GM21447 (cell line): ENCODE measurements at regions not wholly inside any gene's neighbourhood (a gene's known extent, or its start where the extent isn't known, plus 50 kb on each side); places are given as distances from the start of the nearest gene placed in this dataset.
A peak's percentile ranks its signal among the peaks of the same experiment; 100 is the strongest.
"Not testable (repeated sequence)": the region's sequence is repeated elsewhere in the genome, so short reads cannot be mapped to it uniquely, and the experiment has no call there.

Source experiments
- ATAC-seq: cut with Tn5 transposase; IDR thresholded peaks from one replicate; pipeline ENCODE4 v1.9.1; 2021; ENCODE audit not compliant: unreplicated experiment

GRCh38 chr3:144023543-144023942 lies 51.9 kb downstream of the DIPK2A start:
- not testable (repeated sequence) for ATAC-seq

DNA sequence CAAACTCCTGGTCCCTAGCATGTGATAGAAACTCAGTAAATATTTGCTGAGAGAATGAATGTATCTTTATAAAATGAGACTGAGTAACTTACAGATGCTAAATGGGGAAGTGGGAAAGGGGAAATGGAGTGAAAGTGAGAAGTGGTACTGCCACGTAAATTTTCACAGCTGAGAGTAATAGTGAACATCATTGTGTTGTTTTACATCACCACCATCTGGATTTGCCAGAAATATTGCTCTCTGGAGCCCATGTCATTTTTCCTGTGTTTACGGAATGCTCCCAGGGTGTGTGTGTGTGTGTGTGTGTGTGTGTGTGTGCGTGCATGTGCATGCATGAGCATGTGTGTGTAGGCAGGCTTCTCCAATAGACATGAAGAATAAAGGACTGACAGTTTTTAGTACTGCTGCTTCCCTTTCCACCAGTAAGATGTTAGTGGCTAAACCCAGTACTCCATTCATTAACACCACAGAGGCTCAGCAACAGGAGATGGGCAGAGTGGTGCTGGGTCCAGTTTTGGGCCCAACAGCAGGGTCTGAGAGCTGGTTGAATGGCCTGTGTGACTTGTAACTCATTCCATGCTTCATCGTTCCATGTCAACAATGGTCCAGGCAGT lies 57.3 kb downstream of the DIPK2A start:
- ATAC-seq, result peak; percentile 89

DNA sequence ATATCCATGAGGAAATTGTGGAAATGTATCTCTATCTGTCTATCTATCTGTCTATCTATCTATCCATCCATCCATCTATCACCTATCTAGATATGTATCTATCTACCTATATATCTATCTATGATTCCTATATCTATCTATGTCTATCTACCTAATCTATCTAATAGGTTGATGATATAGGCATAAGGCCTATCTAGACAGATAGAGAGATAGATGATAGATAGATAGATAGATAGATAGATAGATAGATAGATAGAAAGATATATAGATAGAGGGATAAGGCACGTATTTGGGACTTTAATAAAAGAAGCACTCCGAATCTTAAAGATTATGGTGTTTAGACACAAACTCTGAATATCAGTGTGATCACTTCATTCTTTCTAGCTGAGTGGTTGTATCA lies 58.1 kb downstream of the DIPK2A start:
- no peak for ATAC-seq

DNA sequence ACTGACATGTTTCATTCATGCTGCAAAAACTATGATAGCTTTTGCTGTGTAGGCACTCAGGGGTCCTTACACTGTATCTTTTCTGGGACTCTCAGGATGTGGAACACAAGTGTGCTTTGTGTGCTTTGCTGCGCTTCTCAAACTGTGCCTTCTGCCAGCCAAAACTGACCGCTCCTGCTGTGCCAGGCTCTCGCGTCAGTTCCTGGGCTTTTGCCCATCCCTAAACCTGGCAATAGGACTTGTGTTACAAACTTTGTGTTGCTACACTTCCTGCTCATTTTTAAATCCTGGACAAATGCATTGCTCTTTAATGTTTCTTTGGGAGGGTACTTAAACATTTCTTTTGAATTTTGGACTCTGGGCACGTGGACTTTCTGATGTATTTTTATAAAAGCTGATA lies 60.3 kb downstream of the DIPK2A start:
- ATAC-seq, result no peak

DNA sequence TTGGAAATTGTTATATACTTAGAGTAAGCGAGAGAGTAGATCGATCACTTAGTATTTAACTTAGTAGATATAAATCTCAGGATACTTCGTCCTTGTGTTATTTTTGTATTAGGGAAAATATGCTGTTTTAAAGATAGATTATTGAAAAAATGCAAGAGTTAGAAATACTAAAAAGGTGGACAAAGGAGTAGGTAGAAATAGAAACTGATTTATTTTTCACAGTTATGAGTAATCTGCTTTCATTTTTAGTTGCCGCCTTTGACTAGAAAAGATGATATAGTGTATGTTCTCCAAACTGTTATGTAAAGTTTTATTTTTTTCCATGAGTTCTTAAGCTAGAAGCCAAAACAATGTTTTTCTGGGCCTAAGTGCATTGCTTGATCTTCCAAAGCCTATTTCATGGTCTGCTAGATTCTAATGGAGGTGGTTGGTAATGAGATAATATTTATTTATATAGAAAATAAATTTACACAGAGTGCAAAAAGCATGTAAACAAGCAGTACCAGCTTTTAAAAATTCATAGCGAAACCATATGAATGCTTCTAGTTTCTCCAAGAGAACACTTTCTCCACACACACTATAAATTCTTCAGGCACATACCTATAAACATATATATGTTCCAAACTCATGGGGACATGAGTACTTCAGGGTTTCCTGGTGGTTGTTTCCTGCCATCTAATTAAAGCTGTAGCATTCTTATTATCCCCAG lies 61.1 kb downstream of the DIPK2A start:
- peak; percentile 76 for ATAC-seq

GRCh38 chr3:144033240-144033589 lies 61.6 kb downstream of the DIPK2A start:
- no peak for ATAC-seq

GRCh38 chr3:144033863-144034262 lies 62.2 kb downstream of the DIPK2A start:
- no peak for ATAC-seq

DNA sequence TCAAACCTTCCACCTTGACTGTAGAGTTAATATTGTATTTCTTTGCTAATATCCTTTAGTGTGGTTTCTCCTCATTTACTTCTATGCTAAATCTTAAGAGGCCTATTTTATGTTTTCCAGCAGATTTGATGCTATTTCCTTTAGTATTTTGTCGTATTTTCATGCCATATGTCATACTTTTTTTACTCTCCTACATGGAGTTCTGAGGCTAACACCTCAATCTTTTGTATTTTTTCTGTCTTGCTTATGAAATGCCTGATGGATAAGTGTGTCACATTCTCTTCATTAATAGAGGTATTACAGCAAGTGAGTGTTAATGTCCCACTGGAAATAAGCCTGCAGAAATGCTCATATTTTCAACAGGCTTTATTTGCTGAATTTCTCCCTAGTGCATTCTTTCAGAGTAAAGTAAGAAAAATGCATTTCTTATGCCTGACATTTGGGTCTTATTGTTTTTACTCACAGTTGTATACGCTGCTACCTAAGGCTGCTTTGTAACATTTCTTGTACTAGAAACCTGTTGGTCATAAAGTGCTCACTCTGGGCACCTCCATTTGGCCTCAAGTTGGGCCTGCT lies 63.2 kb downstream of the DIPK2A start:
- no peak for ATAC-seq

- ATAC-seq, result no peak
Measured at GRCh38 chr3:144036498-144036897, 64.9 kb downstream of the DIPK2A start.

- ATAC-seq, result no peak
Measured at GRCh38 chr3:144039661-144040060, 68.0 kb downstream of the DIPK2A start.

- no peak for ATAC-seq
Measured at GRCh38 chr3:144041960-144042556, 70.4 kb downstream of the DIPK2A start.

GRCh38 chr3:144045766-144046165 lies 74.1 kb downstream of the DIPK2A start:
- no peak for ATAC-seq

GRCh38 chr3:144049374-144049773 lies 77.8 kb downstream of the DIPK2A start:
- ATAC-seq, result no peak

GRCh38 chr3:144051211-144051610 lies 79.6 kb downstream of the DIPK2A start:
- no peak for ATAC-seq

DNA sequence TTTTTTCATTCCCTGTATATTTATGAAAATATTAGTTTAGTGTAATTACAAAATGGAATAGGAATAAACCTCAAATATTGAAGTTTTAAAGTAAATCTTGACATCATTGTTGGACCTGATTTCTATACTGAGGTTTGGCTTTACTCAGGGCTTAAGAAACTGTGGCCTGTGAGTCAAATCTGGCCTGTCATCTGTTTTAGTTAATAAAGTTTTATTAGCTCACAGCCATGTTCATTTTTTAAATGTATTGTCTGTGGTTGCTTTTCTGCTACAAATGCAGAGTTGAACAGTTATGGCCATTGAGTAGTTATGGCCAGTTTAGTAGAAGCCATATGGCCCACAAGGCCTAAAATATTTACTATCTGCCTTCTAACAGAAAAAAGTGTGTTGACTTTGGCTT lies 80.7 kb downstream of the DIPK2A start:
- ATAC-seq, result no peak

GRCh38 chr3:144053121-144053520 lies 81.5 kb downstream of the DIPK2A start:
- ATAC-seq, result no peak

- no peak for ATAC-seq
Measured at GRCh38 chr3:144054766-144055165, 83.1 kb downstream of the DIPK2A start.

DNA sequence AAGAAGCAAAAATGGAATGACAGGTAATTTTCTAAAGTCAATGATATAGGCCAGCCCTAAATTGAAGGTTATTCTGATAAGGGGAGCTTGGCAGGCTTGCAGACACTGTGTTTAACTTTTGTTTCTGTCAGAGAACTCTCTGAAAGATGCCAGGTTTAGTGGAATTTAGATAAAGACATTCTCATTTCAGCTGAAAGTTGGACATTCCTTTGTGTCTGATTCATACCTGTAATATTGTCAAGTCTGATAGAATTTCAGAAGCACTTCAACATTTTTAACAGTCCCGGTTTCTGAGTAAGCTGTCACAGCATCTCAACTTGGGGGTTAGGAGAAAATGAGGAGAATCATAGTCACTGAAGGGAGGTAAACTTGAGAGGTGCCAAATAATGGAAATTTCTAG lies 84.0 kb downstream of the DIPK2A start:
- no peak for ATAC-seq

DNA sequence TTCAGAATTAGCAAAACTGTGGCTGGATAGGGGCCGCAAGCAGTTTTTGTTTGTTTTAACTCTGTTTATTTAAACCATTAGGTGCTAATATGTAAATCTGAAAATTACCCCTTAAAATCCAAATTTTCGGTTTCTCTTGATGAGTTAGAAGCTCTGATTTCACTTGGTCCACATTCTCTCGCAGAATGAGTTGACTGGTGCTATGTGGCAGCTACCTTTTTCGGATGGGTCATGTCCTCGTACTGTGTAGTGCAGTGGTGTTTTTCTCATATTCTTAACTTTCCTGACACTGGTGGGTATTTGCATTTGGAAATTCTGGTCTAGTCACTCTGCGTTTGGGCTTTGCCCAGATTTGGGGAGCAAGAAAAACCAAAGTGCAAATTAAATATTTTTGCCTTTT lies 87.1 kb downstream of the DIPK2A start:
- no peak for ATAC-seq

DNA sequence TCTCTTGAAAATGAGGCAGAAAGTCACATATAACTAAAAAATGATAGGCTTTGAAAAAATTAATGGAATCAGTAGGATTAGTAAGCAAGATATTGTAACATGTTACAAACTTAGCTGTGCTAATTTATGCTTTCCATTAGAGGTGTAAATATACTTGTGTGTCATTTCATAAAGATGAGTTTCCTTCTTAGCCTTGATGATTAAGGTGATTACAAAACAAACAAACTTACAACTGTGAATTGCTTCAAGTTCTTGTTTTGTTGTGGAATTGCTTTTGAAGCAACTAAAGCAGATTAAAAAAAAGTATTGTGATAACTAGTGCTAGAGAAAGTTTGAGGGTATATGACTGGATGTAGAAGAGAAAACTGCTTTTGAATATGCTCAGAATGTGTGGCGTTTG lies 87.9 kb downstream of the DIPK2A start:
- no peak for ATAC-seq

- no peak for ATAC-seq
Measured at GRCh38 chr3:144060881-144061280, 89.3 kb downstream of the DIPK2A start.

DNA sequence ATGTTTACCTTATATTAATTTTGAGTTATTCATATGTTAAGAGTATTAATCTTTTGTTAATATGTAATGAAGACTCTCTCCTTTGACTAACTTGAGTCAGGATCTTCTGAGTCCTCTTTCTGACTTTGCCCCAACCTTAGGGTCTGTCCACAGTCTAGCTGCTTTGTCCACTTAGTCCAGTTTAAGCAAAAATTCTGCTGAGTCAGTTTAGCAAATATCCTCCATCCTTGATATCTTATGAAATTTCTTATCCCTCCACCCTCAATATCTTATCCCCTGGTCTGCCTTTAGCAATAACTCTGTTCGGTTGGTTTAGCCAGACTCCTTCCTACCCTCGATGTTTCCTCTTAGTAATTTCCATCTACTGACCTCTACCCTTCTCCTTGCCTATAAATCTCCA lies 91.7 kb downstream of the DIPK2A start:
- no peak for ATAC-seq
